LNCAP (cell line): ENCODE measurements at regions not wholly inside any gene's neighbourhood (a gene's known extent, or its start where the extent isn't known, plus 50 kb on each side); places are given as distances from the start of the nearest gene placed in this dataset.

Experiments used
- CTCF ChIP-seq: fragments of 450-650 bp; IDR thresholded peaks from 2 replicates; pipeline ENCODE4 v1.5.1; 2017; ENCODE audit warnings: mild to moderate bottlenecking

- no peak for TF ChIP-seq CTCF
These were observed 504.7 kb upstream of the RBFOX1 start for GRCh38 chr16:6827931-6828330.

GRCh38 chr16:6827267-6827666 lies 505.4 kb upstream of the RBFOX1 start:
- TF ChIP-seq CTCF, result no peak

GRCh38 chr16:6822041-6822440 lies 510.6 kb upstream of the RBFOX1 start:
- TF ChIP-seq CTCF, result no peak

- no peak for TF ChIP-seq CTCF
These were observed 528.2 kb upstream of the RBFOX1 start for GRCh38 chr16:6804461-6804860.

GRCh38 chr16:6803176-6803575 lies 529.5 kb upstream of the RBFOX1 start:
- no peak for TF ChIP-seq CTCF

- no peak for TF ChIP-seq CTCF
These were observed 535.4 kb upstream of the RBFOX1 start for GRCh38 chr16:6797223-6797622.

- TF ChIP-seq CTCF, result no peak
These were observed 555.0 kb upstream of the RBFOX1 start for GRCh38 chr16:6777624-6778023.

- TF ChIP-seq CTCF, result no peak
These were observed 556.9 kb upstream of the RBFOX1 start for GRCh38 chr16:6775712-6776111.
